ENCODE measurements at regions not wholly inside any gene's neighbourhood (a gene's known extent, or its start where the extent isn't known, plus 50 kb on each side); places are given as distances from the start of the nearest gene placed in this dataset.

DNA sequence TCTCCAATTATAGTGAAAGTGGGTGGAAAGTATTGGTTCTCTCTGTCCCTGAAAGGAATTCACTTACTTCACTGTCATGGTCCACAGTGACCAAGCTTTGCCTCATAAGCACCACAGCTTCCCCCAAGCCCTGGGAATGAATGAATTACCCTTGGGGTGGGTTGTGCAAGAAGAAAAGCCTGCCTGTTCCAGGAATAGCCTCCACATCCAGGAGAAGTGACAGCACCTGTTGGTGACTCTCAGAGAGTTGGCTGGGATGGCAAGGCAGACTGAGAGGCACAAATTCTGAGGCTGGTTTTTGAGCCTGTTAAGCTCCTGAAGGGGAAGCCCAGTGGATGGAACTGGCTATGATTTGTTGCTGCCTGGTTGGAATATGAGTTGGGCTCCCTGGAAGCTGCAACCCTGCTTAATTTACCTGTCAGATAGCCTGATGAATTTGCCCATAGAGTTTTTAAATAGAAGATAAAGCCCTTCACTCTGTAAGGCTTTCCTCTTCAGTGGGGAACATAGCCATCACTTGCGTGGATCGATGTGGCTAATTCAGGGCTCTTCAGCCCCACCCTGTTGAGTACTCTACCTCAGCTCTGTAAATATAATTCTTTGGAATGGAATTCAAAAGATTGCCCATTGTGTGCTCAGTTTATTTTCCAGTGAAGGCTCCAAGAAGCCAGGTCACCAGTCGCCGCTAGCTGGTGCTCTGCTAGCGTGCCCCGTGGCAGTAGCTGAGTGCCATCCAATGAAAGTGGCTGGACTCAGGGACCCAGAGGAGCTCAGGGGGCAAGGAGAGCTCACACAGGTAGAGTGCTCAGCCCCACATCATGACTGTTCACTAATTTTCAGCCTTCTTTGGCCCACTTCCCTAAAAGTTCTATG lies 479.3 kb downstream of the IRS1 start:
- intact Hi-C loops (cut with micrococcal nuclease; ENCODE audit: unreplicated experiment), result no loop called here

More for the DNA sequence above, 479.3 kb downstream of the IRS1 start:
- Histone ChIP-seq H3K27me3 (ENCODE audit: control insufficient read depth in 1 of 2, insufficient read depth in 2 of 2, low read length in 2 of 2) (no peaks in the 10 kb centered on the region; a peak in 1 of 5 replicates), H3K4me1 (ENCODE audit: insufficient read depth, low read length) (no peaks in the 10 kb centered on the region), H3K9me3 (ENCODE audit: low read length) (no peaks in the 10 kb centered on the region), H3K9ac (ENCODE audit: insufficient read depth, low read depth, low read length) (no peak overlapping the region), H3K4me2 (ENCODE audit: low read depth, low read length) (no peak overlapping the region), H4K20me1 (ENCODE audit: insufficient read depth, low read length) (no peaks in the 10 kb centered on the region), H2AFZ (ENCODE audit: low read length) (no peak overlapping the region), H3K36me3 (replicated peaks in 1 of 2; ENCODE audit: control insufficient read depth in 1 of 2, insufficient read depth in 2 of 2, low read length in 2 of 2) (no peaks in the 10 kb centered on the region), H3K79me2 (ENCODE audit: insufficient read depth, low read length) (no peaks in the 10 kb centered on the region), H3K4me3 (replicated peaks in 1 of 3; ENCODE audit: insufficient read depth in 1 of 3, low read depth in 2 of 3, low read length in 3 of 3) (no peak overlapping the region), H3K27ac (ENCODE audit: extremely low read length, insufficient read depth, low read length) (no peak overlapping the region)
- no peak for TF ChIP-seq KDM6A (CRISPR knock-in tag; IDR thresholded peaks at IDR 0.05; ENCODE audit: low read depth)
- TF ChIP-seq ZNF292 (CRISPR knock-in tag; IDR thresholded peaks at IDR 0.05; ENCODE audit: borderline replicate concordance, low read depth), result no peak
- no peak for TF ChIP-seq NCOA1 (CRISPR knock-in tag; IDR thresholded peaks at IDR 0.05)
- no peak for TF ChIP-seq MAFF (IDR thresholded peaks at IDR 0.05; ENCODE audit: low read depth, low read length)
- no peak for TF ChIP-seq ZNF788 (CRISPR knock-in tag; IDR thresholded peaks at IDR 0.05; ENCODE audit: borderline replicate concordance)
- no peak for TF ChIP-seq ZNF263 (CRISPR knock-in tag; IDR thresholded peaks at IDR 0.05)
- TF ChIP-seq, protein P1, sequence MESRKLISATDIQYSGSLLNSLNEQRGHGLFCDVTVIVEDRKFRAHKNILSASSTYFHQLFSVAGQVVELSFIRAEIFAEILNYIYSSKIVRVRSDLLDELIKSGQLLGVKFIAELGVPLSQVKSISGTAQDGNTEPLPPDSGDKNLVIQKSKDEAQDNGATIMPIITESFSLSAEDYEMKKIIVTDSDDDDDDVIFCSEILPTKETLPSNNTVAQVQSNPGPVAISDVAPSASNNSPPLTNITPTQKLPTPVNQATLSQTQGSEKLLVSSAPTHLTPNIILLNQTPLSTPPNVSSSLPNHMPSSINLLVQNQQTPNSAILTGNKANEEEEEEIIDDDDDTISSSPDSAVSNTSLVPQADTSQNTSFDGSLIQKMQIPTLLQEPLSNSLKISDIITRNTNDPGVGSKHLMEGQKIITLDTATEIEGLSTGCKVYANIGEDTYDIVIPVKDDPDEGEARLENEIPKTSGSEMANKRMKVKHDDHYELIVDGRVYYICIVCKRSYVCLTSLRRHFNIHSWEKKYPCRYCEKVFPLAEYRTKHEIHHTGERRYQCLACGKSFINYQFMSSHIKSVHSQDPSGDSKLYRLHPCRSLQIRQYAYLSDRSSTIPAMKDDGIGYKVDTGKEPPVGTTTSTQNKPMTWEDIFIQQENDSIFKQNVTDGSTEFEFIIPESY (CRISPR knock-in tag; IDR thresholded peaks at IDR 0.05), result no peak
- no peak for TF ChIP-seq ZNF382 (CRISPR knock-in tag; IDR thresholded peaks at IDR 0.05; ENCODE audit: borderline replicate concordance)
- TF ChIP-seq SNAI1 (CRISPR knock-in tag; IDR thresholded peaks at IDR 0.05; ENCODE audit: borderline replicate concordance), result no peak
- TF ChIP-seq FOXO1 (CRISPR knock-in tag; IDR thresholded peaks at IDR 0.05), result no peak
- TF ChIP-seq, protein P2, sequence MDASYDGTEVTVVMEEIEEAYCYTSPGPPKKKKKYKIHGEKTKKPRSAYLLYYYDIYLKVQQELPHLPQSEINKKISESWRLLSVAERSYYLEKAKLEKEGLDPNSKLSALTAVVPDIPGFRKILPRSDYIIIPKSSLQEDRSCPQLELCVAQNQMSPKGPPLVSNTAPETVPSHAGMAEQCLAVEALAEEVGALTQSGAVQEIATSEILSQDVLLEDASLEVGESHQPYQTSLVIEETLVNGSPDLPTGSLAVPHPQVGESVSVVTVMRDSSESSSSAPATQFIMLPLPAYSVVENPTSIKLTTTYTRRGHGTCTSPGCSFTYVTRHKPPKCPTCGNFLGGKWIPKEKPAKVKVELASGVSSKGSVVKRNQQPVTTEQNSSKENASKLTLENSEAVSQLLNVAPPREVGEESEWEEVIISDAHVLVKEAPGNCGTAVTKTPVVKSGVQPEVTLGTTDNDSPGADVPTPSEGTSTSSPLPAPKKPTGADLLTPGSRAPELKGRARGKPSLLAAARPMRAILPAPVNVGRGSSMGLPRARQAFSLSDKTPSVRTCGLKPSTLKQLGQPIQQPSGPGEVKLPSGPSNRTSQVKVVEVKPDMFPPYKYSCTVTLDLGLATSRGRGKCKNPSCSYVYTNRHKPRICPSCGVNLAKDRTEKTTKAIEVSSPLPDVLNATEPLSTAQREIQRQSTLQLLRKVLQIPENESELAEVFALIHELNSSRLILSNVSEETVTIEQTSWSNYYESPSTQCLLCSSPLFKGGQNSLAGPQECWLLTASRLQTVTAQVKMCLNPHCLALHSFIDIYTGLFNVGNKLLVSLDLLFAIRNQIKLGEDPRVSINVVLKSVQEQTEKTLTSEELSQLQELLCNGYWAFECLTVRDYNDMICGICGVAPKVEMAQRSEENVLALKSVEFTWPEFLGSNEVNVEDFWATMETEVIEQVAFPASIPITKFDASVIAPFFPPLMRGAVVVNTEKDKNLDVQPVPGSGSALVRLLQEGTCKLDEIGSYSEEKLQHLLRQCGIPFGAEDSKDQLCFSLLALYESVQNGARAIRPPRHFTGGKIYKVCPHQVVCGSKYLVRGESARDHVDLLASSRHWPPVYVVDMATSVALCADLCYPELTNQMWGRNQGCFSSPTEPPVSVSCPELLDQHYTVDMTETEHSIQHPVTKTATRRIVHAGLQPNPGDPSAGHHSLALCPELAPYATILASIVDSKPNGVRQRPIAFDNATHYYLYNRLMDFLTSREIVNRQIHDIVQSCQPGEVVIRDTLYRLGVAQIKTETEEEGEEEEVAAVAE (CRISPR knock-in tag; IDR thresholded peaks at IDR 0.05; ENCODE audit: borderline replicate concordance), result no peak
- TF ChIP-seq ZNF761 (CRISPR knock-in tag; conservative IDR thresholded peaks at IDR 0.05), result no peak
- no peak for TF ChIP-seq ZNF180 (CRISPR knock-in tag; IDR thresholded peaks at IDR 0.05; ENCODE audit: borderline replicate concordance, low read depth)
- TF ChIP-seq CSRNP2 (CRISPR knock-in tag; conservative IDR thresholded peaks at IDR 0.05; ENCODE audit: low read depth), result no peak
- no peak for TF ChIP-seq PHB2 (IDR thresholded peaks at IDR 0.05; ENCODE audit: partially characterized antibody)
- TF ChIP-seq ZFAT (CRISPR knock-in tag; conservative IDR thresholded peaks at IDR 0.05), result no peak
- no TSS peak for BruUV-seq (replicated peaks)
- POLR2A ChIA-PET, result no interaction called here
- WGBS (ENCODE audit: low lambda C conversion rate), result 87% methylated on average over 6 of the region's 6 CpGs
- FAIRE-seq (no peak), DNase-seq (ENCODE audit: low spot score) (no peak), ATAC-seq (no peak; the same call in 2 of the 3 replicates)
- in situ Hi-C loops (cut with HindIII; ENCODE audit: extremely low pct_ligation_motif_present, low pct_unique_long_range_greater_than_20kb), result no loop called here
- CTCF ChIA-PET (ENCODE audit: low intra/inter-chr PET ratio, low total read pairs), result no interaction called here
